IPS-20b (cell line): ENCODE measurements at regions not wholly inside any gene's neighbourhood (a gene's known extent, or its start where the extent isn't known, plus 50 kb on each side); places are given as distances from the start of the nearest gene placed in this dataset.

ENCODE experiments used
- H3K27ac ChIP-seq: one replicate; pipeline ENCODE4 v1.5.1; 2013; ENCODE audit warnings: low read length
- H3K27me3 ChIP-seq: 2 replicates; pipeline ENCODE4 v1.6.1; 2013; ENCODE audit warnings: mild to moderate bottlenecking, low read length, inconsistent platforms; ENCODE audit not compliant: insufficient read depth
- H3K36me3 ChIP-seq: 2 replicates; pipeline ENCODE4 v1.6.1; 2013; ENCODE audit warnings: low read depth, mild to moderate bottlenecking, inconsistent platforms, low read length, moderate library complexity; ENCODE audit not compliant: insufficient read depth
- H3K4me1 ChIP-seq: 2 replicates; pipeline ENCODE4 v1.6.1; 2013; ENCODE audit warnings: mild to moderate bottlenecking, control low read depth, inconsistent platforms, low read length, moderate library complexity; ENCODE audit not compliant: insufficient read depth
- H3K4me3 ChIP-seq: 2 replicates; pipeline ENCODE4 v1.5.1; 2013; ENCODE audit warnings: mild to moderate bottlenecking, low read length, inconsistent platforms
- H3K9ac ChIP-seq: 2 replicates; pipeline ENCODE4 v1.6.1; 2013; ENCODE audit warnings: low read depth, mild to moderate bottlenecking, inconsistent platforms, low read length, moderate library complexity
- H3K9me3 ChIP-seq: 2 replicates; pipeline ENCODE4 v1.6.1; 2013; ENCODE audit warnings: mild to moderate bottlenecking, low read depth, low read length, inconsistent platforms; ENCODE audit not compliant: insufficient read depth

DNA sequence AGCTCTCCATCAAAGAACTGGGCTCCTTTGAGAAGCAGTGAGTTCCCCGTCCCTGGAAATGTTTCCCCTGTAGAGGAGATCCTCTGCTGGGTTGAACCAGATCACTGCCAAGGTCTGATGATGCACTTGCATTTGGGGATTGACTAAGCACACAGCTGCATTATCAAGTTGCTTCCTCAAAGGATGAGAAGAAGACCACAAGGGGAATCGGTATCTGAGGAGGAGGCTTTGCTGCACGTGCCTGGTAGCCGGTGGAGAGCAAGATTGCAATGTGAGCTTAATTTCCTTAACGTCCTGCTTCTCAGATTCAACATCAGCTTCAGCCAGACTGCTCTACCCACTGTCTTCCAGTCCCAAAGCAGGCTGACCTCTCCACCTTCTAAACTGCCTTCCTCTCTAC is 128.8 kb upstream of the STMND1 start:
- Histone ChIP-seq H3K9me3 (no peaks in the 10 kb centered on the region), H3K36me3 (no peaks in the 10 kb centered on the region), H3K27ac (no peak overlapping the region), H3K9ac (no peak overlapping the region), H3K27me3 (no peaks in the 10 kb centered on the region; the same call in 1 of the 2 replicates), H3K4me3 (no peak overlapping the region), H3K4me1 (no peaks in the 10 kb centered on the region)

GRCh38 chr6:16972535-16972934 is 129.3 kb upstream of the STMND1 start:
- Histone ChIP-seq H3K27ac (no peak overlapping the region), H3K36me3 (no peaks in the 10 kb centered on the region), H3K4me3 (no peak overlapping the region), H3K9ac (no peak overlapping the region), H3K27me3 (no peaks in the 10 kb centered on the region; the same call in 1 of the 2 replicates), H3K9me3 (no peaks in the 10 kb centered on the region), H3K4me1 (no peaks in the 10 kb centered on the region)

DNA sequence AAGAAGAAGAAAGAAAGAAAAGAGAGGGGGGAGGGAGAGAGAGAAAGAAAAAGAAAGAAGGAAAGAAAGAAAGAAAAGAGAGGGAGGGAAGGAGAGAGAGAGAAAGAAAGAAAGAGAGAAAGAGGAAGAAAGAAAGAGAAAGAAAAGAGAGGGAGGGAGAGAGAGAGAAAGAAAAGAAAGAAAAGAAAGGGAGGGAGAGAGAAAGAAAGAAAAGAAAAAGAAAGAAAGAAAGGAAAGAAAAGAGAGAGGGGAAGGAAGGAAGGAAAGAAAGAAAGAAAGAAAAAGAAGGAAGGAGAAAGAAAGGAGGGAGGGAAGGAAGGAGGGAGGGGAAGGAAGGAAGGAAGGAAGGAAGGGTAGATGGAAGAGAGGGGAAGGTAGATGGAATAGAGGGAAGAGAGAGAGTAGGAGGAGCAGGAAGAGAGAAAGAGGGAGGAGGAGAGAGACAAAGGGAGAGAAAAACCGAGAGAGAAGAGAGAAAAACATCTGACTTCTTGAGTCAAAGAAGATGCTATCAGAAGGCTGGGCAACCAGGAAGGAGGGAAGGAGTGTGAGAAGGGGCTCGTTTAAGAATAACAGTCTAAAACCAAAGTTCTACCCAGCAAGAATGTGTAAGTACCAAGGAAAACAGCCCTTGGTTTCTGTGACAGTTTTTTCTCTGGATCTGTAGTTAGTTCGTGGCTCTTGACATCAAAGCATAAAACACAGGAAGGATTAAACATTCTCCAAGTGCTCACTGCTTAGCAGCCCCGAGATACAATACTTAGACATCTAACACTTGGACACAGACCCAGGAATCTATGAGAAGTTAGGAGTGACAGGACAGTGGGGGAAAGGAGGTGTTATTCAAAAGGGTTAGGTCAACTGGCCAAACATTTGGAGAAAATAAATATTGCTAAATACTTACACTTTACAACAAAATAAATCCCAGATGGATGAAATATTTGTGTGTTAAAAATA is 131.9 kb upstream of the STMND1 start:
- no peaks in the 10 kb centered on the region for H3K9me3 ChIP-seq
- H3K27me3 ChIP-seq = no peaks in the 10 kb centered on the region
- no peaks in the 10 kb centered on the region for H3K36me3 ChIP-seq
- H3K4me1 ChIP-seq = no peaks in the 10 kb centered on the region
- no peak overlapping the region for H3K4me3 ChIP-seq
- no peak overlapping the region for H3K27ac ChIP-seq
- H3K9ac ChIP-seq = no peak overlapping the region

DNA sequence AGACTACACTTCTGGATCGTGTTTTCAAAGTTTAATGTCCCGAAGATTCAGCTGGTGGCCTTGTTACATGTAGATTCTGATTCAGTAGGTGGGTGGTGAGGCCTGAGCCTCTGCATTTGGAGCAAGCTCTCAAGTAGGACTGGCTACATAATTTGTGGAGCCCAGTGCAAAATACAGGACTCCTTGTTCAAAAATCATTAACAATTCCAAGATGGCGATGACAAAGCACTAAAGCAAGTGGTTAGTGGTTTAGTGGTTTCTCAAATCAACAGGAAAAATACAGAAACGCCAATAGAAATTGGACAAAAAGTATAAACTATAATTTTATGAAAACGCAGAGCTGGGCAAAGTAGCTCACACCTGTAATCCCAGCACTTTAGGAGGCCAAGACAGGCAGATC is 133.7 kb upstream of the STMND1 start:
- Histone ChIP-seq H3K27me3 (no peaks in the 10 kb centered on the region), H3K9me3 (no peaks in the 10 kb centered on the region), H3K36me3 (no peaks in the 10 kb centered on the region), H3K9ac (no peak overlapping the region), H3K4me3 (no peak overlapping the region), H3K4me1 (peaks cover 4% of the 10 kb centered on the region; the same call in 1 of the 2 replicates), H3K27ac (no peak overlapping the region)

DNA sequence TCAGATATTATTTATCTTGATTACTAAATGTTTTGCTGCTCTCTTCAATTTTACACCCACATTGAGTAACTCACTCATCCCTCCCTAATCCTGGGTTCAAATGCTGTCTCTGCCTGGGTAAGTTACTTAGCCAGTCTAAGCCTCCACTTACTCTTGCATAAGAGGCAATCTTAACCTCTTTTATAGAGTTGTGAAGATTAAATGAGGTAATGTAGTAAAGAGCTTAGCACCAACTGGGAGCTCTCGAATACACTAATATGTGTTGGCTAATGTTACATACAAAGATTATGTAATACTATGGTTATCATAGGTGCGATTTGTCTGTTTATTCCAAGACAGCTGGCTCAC is 134.4 kb upstream of the STMND1 start:
- no peaks in the 10 kb centered on the region for H3K36me3 ChIP-seq
- peaks cover 4% of the 10 kb centered on the region; the same call in 1 of the 2 replicates for H3K4me1 ChIP-seq
- no peaks in the 10 kb centered on the region for H3K9me3 ChIP-seq
- H3K27me3 ChIP-seq = no peaks in the 10 kb centered on the region
- H3K4me3 ChIP-seq = no peak overlapping the region
- H3K27ac ChIP-seq = no peak overlapping the region
- H3K9ac ChIP-seq = no peak overlapping the region

GRCh38 chr6:16966791-16967469 is 134.9 kb upstream of the STMND1 start:
- no peak overlapping the region for H3K4me3 ChIP-seq

DNA sequence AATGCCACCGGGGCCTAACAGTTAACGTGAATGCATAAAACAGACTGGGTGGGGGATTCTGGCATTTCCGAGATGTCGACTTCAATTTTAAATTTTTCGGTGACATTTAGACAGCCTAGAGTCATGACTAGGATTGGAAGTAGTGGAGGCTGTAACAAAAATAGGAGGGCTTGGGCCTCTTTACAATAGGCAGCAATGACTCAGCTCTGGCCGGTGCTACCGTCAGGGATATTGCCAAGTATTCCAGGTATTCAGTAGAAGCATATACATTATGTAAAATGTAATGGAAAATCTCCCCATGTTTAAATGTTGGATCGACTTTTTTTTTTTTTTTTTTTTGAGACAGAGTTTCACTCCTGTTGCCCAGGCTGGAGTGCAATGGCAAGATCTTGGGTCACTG is 136.2 kb upstream of the STMND1 start:
- Histone ChIP-seq H3K9ac (no peak overlapping the region), H3K36me3 (no peaks in the 10 kb centered on the region), H3K4me1 (peaks cover 4% of the 10 kb centered on the region; the same call in 1 of the 2 replicates), H3K4me3 (no peak overlapping the region), H3K27ac (no peak overlapping the region), H3K27me3 (no peaks in the 10 kb centered on the region), H3K9me3 (no peaks in the 10 kb centered on the region)

More at GRCh38 chr6:16966791-16967469, 134.9 kb upstream of the STMND1 start:
- H3K27ac ChIP-seq = no peak overlapping the region
- peaks cover 4% of the 10 kb centered on the region; the same call in 1 of the 2 replicates for H3K4me1 ChIP-seq
- no peak overlapping the region for H3K9ac ChIP-seq
- H3K36me3 ChIP-seq = no peaks in the 10 kb centered on the region
- H3K27me3 ChIP-seq = no peaks in the 10 kb centered on the region
- H3K9me3 ChIP-seq = no peaks in the 10 kb centered on the region

- H3K4me1 ChIP-seq = peaks cover 4% of the 10 kb centered on the region; the same call in 1 of the 2 replicates
- no peaks in the 10 kb centered on the region for H3K27me3 ChIP-seq
- H3K4me3 ChIP-seq = 0 out of 2 replicates have a peak overlapping the region, but pooled peaks have one; percentile 17
- no peak overlapping the region for H3K27ac ChIP-seq
- no peak overlapping the region for H3K9ac ChIP-seq
- no peaks in the 10 kb centered on the region for H3K36me3 ChIP-seq
- no peaks in the 10 kb centered on the region for H3K9me3 ChIP-seq
Observed at GRCh38 chr6:16964553-16965499, 137.0 kb upstream of the STMND1 start.

DNA sequence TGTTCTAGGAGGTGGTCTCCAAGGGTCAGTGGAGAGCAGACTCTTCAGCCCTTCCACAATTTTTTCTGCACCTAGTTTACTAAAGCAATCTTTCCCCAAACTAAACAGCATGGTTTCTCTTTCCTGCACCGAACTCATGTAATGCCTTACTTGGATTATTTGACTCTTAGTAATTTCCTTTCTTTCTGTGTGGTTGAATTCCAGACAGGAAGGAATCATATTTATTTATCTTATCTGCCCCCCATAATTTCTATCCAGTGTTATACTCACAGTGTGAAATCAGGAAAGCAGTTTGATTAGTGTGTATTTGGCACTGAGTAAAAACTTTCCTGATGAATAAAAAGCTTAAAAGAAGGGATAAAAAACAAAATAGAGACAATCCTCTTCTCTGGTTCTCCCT is 140.3 kb upstream of the STMND1 start:
- Histone ChIP-seq H3K9me3 (no peaks in the 10 kb centered on the region), H3K27ac (no peak overlapping the region)

GRCh38 chr6:16959789-16960188 is 142.1 kb upstream of the STMND1 start:
- Histone ChIP-seq H3K4me3 (no peak overlapping the region), H3K9me3 (no peaks in the 10 kb centered on the region), H3K9ac (no peak overlapping the region), H3K27me3 (no peaks in the 10 kb centered on the region), H3K27ac (no peak overlapping the region), H3K36me3 (no peaks in the 10 kb centered on the region), H3K4me1 (peaks cover 4% of the 10 kb centered on the region; the same call in 1 of the 2 replicates)

More for the DNA sequence above, 140.3 kb upstream of the STMND1 start:
- Histone ChIP-seq H3K4me3 (no peak overlapping the region), H3K4me1 (peaks cover 4% of the 10 kb centered on the region; the same call in 1 of the 2 replicates), H3K27me3 (no peaks in the 10 kb centered on the region), H3K36me3 (no peaks in the 10 kb centered on the region), H3K9ac (no peak overlapping the region)

- Histone ChIP-seq H3K36me3 (no peaks in the 10 kb centered on the region), H3K4me3 (no peak overlapping the region), H3K27ac (no peak overlapping the region), H3K27me3 (no peaks in the 10 kb centered on the region), H3K9me3 (no peaks in the 10 kb centered on the region), H3K4me1 (peaks cover 6% of the 10 kb centered on the region; the same call in 1 of the 2 replicates), H3K9ac (no peak overlapping the region)
Observed at GRCh38 chr6:16956361-16956760, 145.5 kb upstream of the STMND1 start.
